Liver (tissue), 3 donors: ENCODE measurements at regions not wholly inside any gene's neighbourhood (a gene's known extent, or its start where the extent isn't known, plus 50 kb on each side); places are given as distances from the start of the nearest gene placed in this dataset.

ENCODE experiments used
- JUND ChIP-seq, 2 donors: IDR thresholded peaks; 2 replicates each; pipeline ENCODE4 v1.6.1; 2016; ENCODE audit warnings: antibody characterized with exemption in 2 of 2
- MAX ChIP-seq: IDR thresholded peaks from 2 replicates; pipeline ENCODE4 v1.6.1; 2016; ENCODE audit warnings: antibody characterized with exemption
- SP1 ChIP-seq: IDR thresholded peaks from 2 replicates; pipeline ENCODE4 v1.6.1; 2018; ENCODE audit warnings: antibody characterized with exemption, mild to moderate bottlenecking
- TF ChIP-seq, protein P1 (sequence below): IDR thresholded peaks from 2 replicates; pipeline ENCODE4 v1.6.1; 2016; ENCODE audit warnings: antibody characterized with exemption
- TF ChIP-seq, protein P2 (sequence below): fragments of 150-350 bp; IDR thresholded peaks from 2 replicates; pipeline ENCODE4 v1.5.1; 2017; ENCODE audit warnings: improper control_type of control experiment, low read depth, low read length; ENCODE audit not compliant: missing input control
- TF ChIP-seq, protein P3 (sequence below): IDR thresholded peaks from 2 replicates; pipeline ENCODE4 v1.6.1; 2016; ENCODE audit warnings: antibody characterized with exemption, mild to moderate bottlenecking
- donor health status: healthy.
- donor health status: healthy.

GRCh38 chr20:19911810-19912382 is 105.3 kb upstream of the NAA20 start:
- TF ChIP-seq MAX (no peak), SP1 (no peak), JUND (IDR thresholded peaks at IDR 0.05) (no peak)
- TF ChIP-seq, protein P1, sequence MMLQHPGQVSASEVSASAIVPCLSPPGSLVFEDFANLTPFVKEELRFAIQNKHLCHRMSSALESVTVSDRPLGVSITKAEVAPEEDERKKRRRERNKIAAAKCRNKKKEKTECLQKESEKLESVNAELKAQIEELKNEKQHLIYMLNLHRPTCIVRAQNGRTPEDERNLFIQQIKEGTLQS, result no peak
- TF ChIP-seq, protein P2, sequence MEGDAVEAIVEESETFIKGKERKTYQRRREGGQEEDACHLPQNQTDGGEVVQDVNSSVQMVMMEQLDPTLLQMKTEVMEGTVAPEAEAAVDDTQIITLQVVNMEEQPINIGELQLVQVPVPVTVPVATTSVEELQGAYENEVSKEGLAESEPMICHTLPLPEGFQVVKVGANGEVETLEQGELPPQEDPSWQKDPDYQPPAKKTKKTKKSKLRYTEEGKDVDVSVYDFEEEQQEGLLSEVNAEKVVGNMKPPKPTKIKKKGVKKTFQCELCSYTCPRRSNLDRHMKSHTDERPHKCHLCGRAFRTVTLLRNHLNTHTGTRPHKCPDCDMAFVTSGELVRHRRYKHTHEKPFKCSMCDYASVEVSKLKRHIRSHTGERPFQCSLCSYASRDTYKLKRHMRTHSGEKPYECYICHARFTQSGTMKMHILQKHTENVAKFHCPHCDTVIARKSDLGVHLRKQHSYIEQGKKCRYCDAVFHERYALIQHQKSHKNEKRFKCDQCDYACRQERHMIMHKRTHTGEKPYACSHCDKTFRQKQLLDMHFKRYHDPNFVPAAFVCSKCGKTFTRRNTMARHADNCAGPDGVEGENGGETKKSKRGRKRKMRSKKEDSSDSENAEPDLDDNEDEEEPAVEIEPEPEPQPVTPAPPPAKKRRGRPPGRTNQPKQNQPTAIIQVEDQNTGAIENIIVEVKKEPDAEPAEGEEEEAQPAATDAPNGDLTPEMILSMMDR, result no peak
- TF ChIP-seq, protein P3, sequence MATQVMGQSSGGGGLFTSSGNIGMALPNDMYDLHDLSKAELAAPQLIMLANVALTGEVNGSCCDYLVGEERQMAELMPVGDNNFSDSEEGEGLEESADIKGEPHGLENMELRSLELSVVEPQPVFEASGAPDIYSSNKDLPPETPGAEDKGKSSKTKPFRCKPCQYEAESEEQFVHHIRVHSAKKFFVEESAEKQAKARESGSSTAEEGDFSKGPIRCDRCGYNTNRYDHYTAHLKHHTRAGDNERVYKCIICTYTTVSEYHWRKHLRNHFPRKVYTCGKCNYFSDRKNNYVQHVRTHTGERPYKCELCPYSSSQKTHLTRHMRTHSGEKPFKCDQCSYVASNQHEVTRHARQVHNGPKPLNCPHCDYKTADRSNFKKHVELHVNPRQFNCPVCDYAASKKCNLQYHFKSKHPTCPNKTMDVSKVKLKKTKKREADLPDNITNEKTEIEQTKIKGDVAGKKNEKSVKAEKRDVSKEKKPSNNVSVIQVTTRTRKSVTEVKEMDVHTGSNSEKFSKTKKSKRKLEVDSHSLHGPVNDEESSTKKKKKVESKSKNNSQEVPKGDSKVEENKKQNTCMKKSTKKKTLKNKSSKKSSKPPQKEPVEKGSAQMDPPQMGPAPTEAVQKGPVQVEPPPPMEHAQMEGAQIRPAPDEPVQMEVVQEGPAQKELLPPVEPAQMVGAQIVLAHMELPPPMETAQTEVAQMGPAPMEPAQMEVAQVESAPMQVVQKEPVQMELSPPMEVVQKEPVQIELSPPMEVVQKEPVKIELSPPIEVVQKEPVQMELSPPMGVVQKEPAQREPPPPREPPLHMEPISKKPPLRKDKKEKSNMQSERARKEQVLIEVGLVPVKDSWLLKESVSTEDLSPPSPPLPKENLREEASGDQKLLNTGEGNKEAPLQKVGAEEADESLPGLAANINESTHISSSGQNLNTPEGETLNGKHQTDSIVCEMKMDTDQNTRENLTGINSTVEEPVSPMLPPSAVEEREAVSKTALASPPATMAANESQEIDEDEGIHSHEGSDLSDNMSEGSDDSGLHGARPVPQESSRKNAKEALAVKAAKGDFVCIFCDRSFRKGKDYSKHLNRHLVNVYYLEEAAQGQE, result no peak
